Upper lobe of right lung (tissue), 1 donor: ENCODE measurements at regions not wholly inside any gene's neighbourhood (a gene's known extent, or its start where the extent isn't known, plus 50 kb on each side); places are given as distances from the start of the nearest gene placed in this dataset.
"Not testable (repeated sequence)": the region's sequence is repeated elsewhere in the genome, so short reads cannot be mapped to it uniquely, and the experiment has no call there.

ENCODE experiments used
- ATAC-seq: fragments of 200-7000 bp; cut with Tn5 transposase; one replicate; pipeline ENCODE4 v1.9.1; 2020; ENCODE audit warnings: mild to moderate bottlenecking, moderate library complexity
- DNase-seq: peaks from one replicate; pipeline ENCODE4 v3.0.0-alpha.2; 2020
- H3K27ac ChIP-seq: fragments of 200-600 bp; one replicate; pipeline ENCODE4 v1.8.0; 2022
- H3K27me3 ChIP-seq: fragments of 200-600 bp; one replicate; pipeline ENCODE4 v1.8.0; 2022; ENCODE audit warnings: mild to moderate bottlenecking
- H3K36me3 ChIP-seq: fragments of 200-600 bp; one replicate; pipeline ENCODE4 v1.8.0; 2022
- H3K4me1 ChIP-seq: fragments of 200-600 bp; one replicate; pipeline ENCODE4 v1.8.0; 2022
- H3K4me3 ChIP-seq: fragments of 200-600 bp; one replicate; pipeline ENCODE4 v1.8.0; 2022; ENCODE audit warnings: mild to moderate bottlenecking
- H3K9me3 ChIP-seq: fragments of 200-600 bp; one replicate; pipeline ENCODE4 v1.8.0; 2022
- CTCF ChIP-seq: fragments of 200-600 bp; IDR thresholded peaks from one replicate; pipeline ENCODE4 v1.8.0; 2022; ENCODE audit warnings: antibody characterized with exemption
- intact Hi-C: fragments of 100-400 bp; cut with DNase I; formaldehyde crosslinking; loops from one replicate; pipeline ENCODE4 v1.11.0; 2022
- donor health status: DM: no; HTN: yes; CAD: no; lungs with severe emphysema.

DNA sequence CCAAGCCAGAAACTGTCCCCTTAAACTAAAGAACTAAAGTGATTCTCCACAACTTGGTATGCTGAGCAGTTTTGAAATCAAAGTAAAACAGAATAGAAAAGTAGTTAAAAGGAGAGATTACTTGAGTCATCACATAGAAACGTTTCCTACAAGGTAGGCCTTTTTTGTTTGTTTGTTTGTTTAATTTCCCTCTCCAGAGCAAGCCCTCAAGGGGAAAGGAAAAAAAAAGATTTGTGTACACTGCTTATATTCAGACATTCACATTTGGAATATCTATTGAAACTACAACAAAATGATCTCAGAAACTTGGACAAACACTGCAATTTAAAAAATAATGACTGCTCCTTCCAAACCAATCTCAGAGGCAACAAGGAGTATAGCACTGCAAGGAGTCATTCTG, 304.7 kb upstream of the NREP start:
- Histone ChIP-seq H3K4me1 (no peaks in the 10 kb centered on the region), H3K4me3 (no peak overlapping the region), H3K27ac (no peak overlapping the region), H3K27me3 (no peaks in the 10 kb centered on the region), H3K9me3 (peaks cover 2% of the 10 kb centered on the region), H3K36me3 (no peaks in the 10 kb centered on the region)
- DNase-seq, result no peak
- ATAC-seq, result no peak
- no peak for TF ChIP-seq CTCF
- intact Hi-C loops, result no loop called here

DNA sequence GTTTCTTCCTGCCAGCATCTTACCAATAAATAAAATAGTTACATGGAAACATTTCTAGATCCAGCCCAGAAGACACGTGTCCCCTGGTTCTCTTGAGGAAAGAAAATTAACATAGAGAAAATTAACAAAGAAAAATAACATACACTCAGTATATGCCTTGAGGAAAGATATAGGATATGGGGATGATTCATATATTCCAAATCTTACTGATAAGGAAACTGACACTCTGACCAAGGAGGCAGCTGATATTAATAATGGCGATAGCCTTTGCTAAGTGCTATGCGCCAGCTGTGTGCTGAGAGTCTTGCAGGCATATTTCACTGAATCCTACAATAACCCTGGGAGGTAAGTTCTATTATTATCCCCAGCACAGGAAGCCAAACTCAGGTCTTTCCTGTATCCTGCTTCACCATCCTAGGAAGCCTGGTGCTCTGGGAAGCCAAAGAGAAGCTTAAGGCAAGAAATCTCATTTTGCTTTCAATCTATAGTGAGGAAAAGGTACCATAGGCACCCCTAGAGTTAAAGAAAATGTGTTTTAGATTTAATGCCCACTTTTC, 302.7 kb upstream of the NREP start:
- no peak for TF ChIP-seq CTCF
- H3K27ac ChIP-seq, result no peak overlapping the region
- H3K4me1 ChIP-seq, result no peaks in the 10 kb centered on the region
- intact Hi-C loops, result no loop called here
- DNase-seq (no peak), ATAC-seq (no peak)
- H3K4me3 ChIP-seq, result no peak overlapping the region
- H3K9me3 ChIP-seq, result peaks cover 7% of the 10 kb centered on the region
- H3K27me3 ChIP-seq, result no peaks in the 10 kb centered on the region
- no peaks in the 10 kb centered on the region for H3K36me3 ChIP-seq

DNA sequence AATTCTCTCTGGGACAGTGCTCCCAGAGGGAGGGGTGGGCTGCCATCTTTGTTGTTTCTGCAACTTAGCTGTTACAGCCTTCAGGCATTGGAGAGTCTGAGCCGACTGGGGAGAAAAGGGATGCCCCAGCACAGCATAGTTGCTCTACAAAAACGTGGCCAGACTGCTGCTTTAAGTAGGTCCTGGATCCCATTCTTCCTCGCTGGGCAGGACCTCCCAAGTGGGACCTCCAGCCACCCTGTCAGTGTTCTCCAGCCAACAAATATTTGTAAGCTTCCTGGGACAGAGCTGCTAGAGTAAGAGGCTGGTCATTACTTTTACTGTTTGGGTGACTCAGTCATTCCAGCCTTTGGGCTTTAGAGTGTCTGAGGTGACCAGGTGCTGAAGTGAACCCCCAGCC, 292.7 kb upstream of the NREP start:
- TF ChIP-seq CTCF, result no peak
- no peaks in the 10 kb centered on the region for H3K27me3 ChIP-seq
- H3K36me3 ChIP-seq, result no peaks in the 10 kb centered on the region
- no peak overlapping the region for H3K27ac ChIP-seq
- intact Hi-C loops, result no loop called here
- H3K4me3 ChIP-seq, result no peak overlapping the region
- ATAC-seq (no peak), DNase-seq (no peak)
- no peaks in the 10 kb centered on the region for H3K9me3 ChIP-seq
- no peaks in the 10 kb centered on the region for H3K4me1 ChIP-seq

DNA sequence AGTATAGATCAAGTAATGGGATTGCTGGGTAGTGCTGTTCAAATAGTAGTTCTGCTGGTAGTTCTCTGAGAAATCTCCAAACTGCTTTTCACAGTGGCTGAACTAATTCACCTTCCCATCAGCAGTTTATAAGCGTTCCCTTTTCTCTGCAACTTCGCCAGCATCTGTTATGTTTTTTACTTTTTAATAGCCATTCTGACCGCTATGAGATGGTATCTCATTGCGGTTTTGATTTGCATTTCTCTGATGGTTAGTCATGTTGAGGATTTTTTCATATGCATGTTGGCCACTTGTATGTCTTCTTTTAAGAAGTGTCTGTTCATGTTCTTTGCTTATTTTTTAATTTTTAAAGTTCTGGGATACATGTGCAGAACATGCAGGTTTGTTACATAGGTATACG, 279.2 kb upstream of the NREP start:
- ATAC-seq, result no peak
- no peak overlapping the region for H3K4me3 ChIP-seq
- H3K36me3 ChIP-seq, result no peaks in the 10 kb centered on the region
- no peaks in the 10 kb centered on the region for H3K4me1 ChIP-seq
- no peaks in the 10 kb centered on the region for H3K9me3 ChIP-seq
- H3K27me3 ChIP-seq, result no peaks in the 10 kb centered on the region
- TF ChIP-seq CTCF, result no peak
- no peak overlapping the region for H3K27ac ChIP-seq
- DNase-seq, result no peak
- intact Hi-C loops, result no loop called here

DNA sequence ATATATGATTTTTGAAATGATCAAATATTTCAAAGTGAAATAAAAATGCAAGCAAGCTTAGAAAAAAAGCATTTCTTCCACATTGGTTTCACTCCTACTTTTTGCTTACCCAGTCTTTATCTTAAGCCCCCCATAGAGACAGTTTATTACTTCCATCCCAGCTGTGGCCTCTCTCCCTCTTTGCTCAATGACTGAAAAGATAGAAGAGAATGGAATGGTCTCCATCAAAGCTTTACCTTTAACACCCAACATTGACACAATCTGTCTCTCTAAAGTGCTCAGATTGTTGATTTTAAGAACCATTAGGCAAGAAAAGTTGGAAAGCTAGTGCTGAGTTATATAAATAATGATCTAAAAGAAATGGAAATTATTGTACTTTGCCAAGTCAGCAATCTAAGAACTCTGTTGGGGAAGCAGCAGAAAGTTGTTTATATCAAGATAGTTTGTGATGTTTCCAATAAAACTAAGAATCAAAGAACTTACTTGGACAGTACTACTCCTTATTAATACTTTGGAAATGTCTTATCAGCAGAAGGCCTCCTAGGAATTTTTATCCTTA, 277.5 kb upstream of the NREP start:
- no peak for DNase-seq
- no peak for TF ChIP-seq CTCF
- H3K9me3 ChIP-seq, result no peaks in the 10 kb centered on the region
- H3K4me1 ChIP-seq, result no peaks in the 10 kb centered on the region
- no peaks in the 10 kb centered on the region for H3K27me3 ChIP-seq
- H3K36me3 ChIP-seq, result no peaks in the 10 kb centered on the region
- H3K27ac ChIP-seq, result no peak overlapping the region
- no peak overlapping the region for H3K4me3 ChIP-seq
- intact Hi-C loops, result no loop called here
- no peak for ATAC-seq

DNA sequence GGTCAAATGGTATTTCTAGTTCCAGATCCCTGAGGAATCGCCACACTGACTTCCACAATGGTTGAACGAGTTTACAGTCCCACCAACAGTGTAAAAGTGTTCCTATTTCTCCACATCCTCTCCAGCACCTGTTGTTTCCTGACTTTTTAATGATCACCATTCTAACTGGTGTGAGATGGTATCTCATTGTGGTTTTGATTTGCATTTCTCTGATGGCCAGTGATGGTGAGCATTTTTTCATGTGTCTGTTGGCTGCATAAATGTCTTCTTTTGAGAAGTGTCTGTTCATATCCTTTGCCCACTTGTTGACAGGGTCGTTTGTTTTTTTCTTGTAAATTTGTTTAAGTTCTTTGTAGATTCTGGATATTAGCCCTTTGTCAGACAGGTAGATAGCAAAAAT, 269.9 kb upstream of the NREP start:
- H3K36me3 ChIP-seq, ATAC-seq, H3K4me3 ChIP-seq, intact Hi-C loops, DNase-seq, H3K27me3 ChIP-seq, H3K9me3 ChIP-seq, H3K27ac ChIP-seq, H3K4me1 ChIP-seq: not testable (repeated sequence)
